Stimulated activated CD8-positive, alpha-beta memory T cell treated with anti-CD3 and anti-CD28 coated beads, Interleukin-4, amount 100 ng/mL, for 24 hours (primary cell): ENCODE measurements at regions not wholly inside any gene's neighbourhood (a gene's known extent, or its start where the extent isn't known, plus 50 kb on each side); places are given as distances from the start of the nearest gene placed in this dataset.
"Not testable (repeated sequence)": the region's sequence is repeated elsewhere in the genome, so short reads cannot be mapped to it uniquely, and the experiment has no call there.

ENCODE experiments used
- DNase-seq: peaks from one replicate; pipeline ENCODE4 v3.0.0-alpha.2; 2020; ENCODE audit warnings: low read depth

GRCh38 chr9:89939626-89940292 lies 334.9 kb downstream of the GADD45G start:
- DNase-seq: no peak

DNA sequence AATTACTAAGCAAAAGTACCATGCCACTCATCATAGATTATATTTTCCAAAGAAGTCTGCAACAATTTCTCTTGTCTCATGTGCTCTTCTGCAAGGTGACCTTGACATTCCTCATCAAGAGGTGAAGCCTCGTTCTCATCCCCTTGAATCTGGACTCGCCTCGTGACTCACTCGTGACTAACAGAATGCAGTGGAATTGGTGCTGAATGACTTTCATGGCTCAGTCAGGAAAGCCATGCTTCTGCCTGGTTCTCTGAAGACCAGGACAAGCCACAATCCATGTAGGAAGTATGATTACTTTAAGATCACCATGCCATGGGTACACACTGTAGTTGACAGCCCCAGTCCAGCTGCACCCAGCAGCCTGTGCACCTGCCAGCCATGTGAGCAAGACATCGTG lies 335.8 kb downstream of the GADD45G start:
- DNase-seq: no peak

DNA sequence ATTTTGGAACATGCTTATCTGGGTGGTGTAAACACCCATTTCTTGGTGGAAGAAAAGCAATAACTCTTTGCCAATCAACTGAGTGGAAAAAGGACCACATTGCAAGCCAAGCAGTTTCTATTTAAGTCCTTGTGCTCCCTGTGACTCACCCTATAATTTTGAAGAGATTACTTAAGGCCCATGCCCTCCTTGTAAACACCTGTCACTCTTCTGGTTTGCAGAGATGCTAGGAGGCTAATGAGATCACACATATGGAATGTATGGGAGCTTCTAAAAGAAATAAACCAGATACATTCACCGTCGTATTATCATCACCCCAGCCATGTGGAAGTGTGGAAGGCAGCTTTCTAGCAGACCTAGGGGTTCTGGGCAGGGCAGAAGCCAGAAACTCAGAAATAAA lies 337.1 kb downstream of the GADD45G start:
- DNase-seq: no peak

- no peak for DNase-seq
Measured at GRCh38 chr9:89942643-89943042, 337.8 kb downstream of the GADD45G start.

- no peak for DNase-seq
Measured at GRCh38 chr9:89943309-89943708, 338.5 kb downstream of the GADD45G start.

- DNase-seq: no peak
Measured at GRCh38 chr9:89943728-89944127, 338.9 kb downstream of the GADD45G start.

DNA sequence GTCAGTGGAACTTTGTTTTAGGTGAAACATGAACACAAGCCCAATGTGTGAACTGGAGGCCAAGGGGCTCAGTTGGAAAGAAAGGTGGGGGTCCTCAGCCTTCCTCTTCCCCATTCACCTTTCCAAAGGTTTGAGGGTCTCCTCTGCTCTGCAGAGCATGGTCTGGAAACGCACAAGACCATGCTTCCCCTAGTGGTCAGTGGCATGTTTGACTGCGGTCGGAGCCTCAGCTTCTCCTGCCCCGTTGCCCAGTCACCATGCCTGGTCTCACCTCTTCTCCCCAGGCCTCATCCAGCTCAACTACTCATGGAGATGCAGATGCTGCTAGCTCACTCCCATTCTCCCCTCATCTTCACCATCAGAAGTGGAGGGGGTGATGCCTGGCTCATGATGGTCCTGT lies 340.3 kb downstream of the GADD45G start:
- DNase-seq: no peak

- DNase-seq: no peak
Measured at GRCh38 chr9:89946741-89947140, 341.9 kb downstream of the GADD45G start.

GRCh38 chr9:89949111-89949510 lies 344.3 kb downstream of the GADD45G start:
- DNase-seq: no peak

GRCh38 chr9:89951675-89952074 lies 346.9 kb downstream of the GADD45G start:
- no peak for DNase-seq

DNA sequence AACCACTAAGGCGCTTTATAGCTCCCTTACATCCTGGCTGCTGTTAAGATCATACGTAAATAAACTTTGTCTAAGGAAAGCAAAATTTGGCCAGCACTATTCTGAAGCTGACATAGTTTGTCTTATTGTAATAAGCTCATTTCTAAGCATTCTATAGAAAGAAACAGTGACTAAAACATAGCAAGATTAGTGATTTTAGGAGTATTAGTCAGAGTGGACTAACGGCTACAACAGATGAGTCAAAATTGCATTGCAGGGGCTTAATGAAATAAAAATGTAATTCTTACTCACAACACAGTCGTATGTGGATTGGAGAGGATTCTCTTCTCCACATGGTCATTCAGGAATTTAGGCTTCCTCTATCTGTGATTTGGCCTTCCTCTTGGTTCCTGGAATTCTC lies 347.6 kb downstream of the GADD45G start:
- no peak for DNase-seq

- not testable (repeated sequence) for DNase-seq
Measured at GRCh38 chr9:89953263-89953662, 348.5 kb downstream of the GADD45G start.

DNA sequence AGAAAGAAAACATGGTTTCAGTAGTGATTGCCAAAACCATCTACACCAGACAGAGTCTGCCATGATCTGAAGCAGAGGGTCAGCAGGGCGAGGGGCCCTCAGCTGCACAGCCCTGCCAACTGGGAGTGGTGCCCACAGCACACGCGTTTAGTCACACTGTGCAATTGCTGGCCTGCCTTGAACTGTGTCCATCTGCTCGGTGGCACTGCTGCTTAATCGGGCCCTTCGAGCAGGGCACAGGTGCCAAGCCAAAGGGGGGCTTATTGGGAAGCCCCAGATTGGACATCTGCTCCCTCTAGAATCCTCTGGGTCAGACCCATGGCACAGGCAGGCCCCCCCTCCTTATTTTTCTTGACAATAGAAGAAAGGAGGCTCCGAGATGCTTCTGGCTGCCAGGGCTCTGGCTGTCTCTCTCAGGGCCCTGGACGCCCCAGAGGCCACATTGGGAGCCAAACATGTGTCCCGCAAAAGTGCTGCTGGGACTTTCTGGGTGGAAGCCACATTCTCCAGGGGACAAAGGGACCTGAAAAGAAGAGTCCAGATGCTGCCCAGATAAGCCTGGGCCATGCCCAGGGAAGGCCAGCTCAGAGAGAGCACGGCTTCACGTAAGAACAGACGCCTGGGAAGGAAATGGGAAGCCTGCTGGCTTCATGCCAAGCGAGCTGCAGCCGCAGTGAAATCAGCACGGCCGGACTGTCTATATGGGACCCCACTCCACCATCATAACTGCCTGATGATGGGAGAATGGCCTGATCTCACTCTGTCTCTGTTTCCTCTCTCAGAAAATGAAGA lies 349.2 kb downstream of the GADD45G start:
- DNase-seq: no peak

DNA sequence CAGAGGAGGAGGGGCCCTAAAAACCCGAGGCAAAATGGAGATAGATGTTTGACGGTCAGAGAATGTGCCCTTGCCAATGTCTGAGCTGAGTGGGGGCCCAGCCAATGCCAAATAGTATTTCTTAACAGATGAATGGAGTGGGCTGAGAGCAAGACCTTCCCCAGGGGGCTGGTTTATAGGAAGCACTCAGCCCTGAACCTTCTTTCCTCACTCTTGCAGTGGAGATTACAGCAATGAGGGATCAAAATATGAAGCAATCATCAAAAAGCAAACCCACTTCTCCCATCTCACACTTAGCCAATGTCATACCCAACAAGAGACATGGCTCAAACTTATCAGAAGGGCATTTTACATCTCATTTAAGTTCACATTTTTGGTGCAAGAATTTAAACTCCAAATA lies 350.3 kb downstream of the GADD45G start:
- no peak for DNase-seq

DNA sequence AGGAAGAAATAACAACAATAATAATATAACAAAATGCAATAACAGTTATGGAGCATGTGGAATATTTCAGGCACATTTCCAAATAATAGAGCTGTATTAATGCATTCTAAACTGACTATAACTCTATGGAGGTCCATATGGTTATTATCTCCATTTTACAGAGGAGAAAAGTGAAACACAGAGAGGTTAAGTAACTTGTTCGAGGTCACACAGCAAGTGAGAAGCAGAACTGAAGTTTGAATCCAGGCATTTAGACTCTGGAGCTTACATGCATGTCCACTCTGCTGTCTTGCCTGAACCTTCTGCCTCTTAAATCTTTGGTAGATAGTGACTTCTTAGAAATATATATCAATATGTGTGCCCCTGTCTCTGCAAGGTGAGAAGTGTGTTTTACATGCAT lies 350.8 kb downstream of the GADD45G start:
- no peak for DNase-seq

- DNase-seq: no peak
Measured at GRCh38 chr9:89956331-89956730, 351.5 kb downstream of the GADD45G start.

DNA sequence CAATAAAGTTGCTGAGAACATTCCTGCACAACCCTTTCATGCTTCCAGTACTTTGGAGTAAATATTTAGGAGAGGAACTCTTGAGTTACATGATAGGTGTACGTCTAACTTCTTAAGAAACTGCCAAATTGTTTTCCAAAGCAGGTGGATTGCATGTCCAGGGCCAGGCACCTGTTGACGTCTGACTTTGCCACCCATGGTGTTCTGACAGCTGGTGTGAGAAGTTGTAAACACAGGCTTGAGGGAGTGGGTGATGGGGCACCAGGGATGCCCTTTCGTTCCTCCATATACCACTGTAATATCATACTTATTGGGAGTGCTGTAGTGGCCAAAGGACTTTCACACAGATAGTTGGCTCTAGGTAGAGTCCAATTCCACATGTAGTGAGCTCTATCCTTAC lies 352.1 kb downstream of the GADD45G start:
- no peak for DNase-seq

DNA sequence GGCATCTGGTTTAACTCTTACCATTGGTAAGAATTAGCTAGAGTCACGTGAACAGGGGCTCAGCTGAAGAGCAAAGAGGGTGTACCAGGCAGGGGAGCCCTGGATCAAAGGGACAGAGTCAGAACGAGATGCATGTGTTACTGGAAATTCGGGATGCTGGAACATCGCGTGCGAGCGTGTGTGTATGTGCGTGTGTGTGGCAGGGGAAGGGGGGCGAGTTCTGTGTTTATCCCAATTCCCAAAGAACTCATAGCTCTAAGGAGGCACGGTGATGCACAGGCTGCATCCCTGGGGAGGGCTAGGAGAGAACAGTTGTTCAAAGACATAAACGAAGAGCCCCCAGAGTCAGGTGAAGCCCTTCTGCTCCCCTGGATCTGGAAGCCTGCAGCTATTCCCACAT lies 353.3 kb downstream of the GADD45G start:
- DNase-seq: no peak

GRCh38 chr9:89961616-89962341 lies 357.0 kb downstream of the GADD45G start:
- DNase-seq: no peak

DNA sequence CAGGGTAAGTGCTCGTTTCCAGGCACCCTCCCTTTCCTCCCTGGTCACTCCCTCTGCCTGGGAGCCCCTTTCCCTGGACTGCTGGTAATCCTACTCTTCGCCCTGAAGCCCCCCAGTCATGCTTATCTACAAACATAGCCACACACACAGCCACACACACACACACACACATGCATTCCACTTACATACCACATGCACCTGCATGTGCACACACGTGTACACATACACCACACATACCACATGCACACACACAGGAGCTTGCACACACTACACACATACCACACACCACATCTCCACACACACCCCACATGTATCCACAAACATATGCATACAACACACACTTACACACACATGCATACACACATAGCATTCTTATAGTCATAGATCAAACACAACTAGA lies 358.5 kb downstream of the GADD45G start:
- no peak for DNase-seq

GRCh38 chr9:89967527-89967926 lies 362.7 kb downstream of the GADD45G start:
- no peak for DNase-seq

DNA sequence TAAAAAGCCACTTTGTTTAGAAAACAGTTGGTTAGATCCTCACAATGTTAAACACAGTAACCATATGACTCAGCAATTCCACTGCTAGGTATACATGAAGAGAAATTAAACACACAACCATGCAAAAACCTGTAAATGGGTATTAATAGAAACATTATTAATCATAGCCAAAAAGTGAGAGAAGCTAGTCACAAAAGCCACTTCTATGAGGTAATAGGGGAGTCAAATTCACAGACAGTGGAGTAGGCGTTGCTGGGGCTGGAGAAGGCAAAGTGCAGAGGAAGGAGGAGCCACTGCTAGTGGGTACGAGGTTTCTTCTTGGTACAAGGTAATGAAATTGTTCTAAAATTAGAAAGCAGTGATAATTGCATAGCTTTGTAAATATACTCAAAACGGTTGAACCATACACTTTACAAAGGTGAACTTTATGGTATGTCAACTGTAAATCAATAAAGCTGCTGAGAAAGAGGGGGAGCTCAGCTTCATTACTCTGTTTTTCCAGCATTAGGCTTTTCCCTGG lies 364.4 kb downstream of the GADD45G start:
- DNase-seq: no peak
